SK-N-SH (cell line): ENCODE measurements at regions not wholly inside any gene's neighbourhood (a gene's known extent, or its start where the extent isn't known, plus 50 kb on each side); places are given as distances from the start of the nearest gene placed in this dataset.

Experiments used
- CHD2 ChIP-seq: fragments of 150-350 bp; IDR thresholded peaks from 2 replicates; pipeline ENCODE4 v1.6.1; 2018; ENCODE audit warnings: low read length; ENCODE audit not compliant: partially characterized antibody
- MXI1 ChIP-seq: IDR thresholded peaks from 2 replicates; pipeline ENCODE4 v1.6.1; 2012; ENCODE audit warnings: mild to moderate bottlenecking, low read depth, low read length, improper control_type of control experiment
- SIN3A ChIP-seq: IDR thresholded peaks from 2 replicates; pipeline ENCODE4 v1.6.1; 2012; ENCODE audit warnings: low read depth, mild to moderate bottlenecking, low read length, moderate library complexity, borderline replicate concordance
- TAF1 ChIP-seq: IDR thresholded peaks from 2 replicates; pipeline ENCODE4 v1.6.1; 2012; ENCODE audit warnings: low read depth, mild to moderate bottlenecking, low read length, moderate library complexity, borderline replicate concordance
- YY1 ChIP-seq: IDR thresholded peaks from 2 replicates; pipeline ENCODE4 v1.4.0; 2012; ENCODE audit warnings: low read depth, mild to moderate bottlenecking
- TF ChIP-seq, protein P1 (sequence below): fragments of 200-600 bp; sonication (generic); IDR thresholded peaks from 2 replicates; pipeline ENCODE4 v1.6.1; 2017; ENCODE audit warnings: antibody characterized with exemption, mild to moderate bottlenecking, moderate library complexity
- TF ChIP-seq, protein P2 (sequence below): fragments of 150-350 bp; IDR thresholded peaks from 2 replicates; pipeline ENCODE4 v1.6.1; 2016; ENCODE audit warnings: mild to moderate bottlenecking, low read depth, low read length

DNA sequence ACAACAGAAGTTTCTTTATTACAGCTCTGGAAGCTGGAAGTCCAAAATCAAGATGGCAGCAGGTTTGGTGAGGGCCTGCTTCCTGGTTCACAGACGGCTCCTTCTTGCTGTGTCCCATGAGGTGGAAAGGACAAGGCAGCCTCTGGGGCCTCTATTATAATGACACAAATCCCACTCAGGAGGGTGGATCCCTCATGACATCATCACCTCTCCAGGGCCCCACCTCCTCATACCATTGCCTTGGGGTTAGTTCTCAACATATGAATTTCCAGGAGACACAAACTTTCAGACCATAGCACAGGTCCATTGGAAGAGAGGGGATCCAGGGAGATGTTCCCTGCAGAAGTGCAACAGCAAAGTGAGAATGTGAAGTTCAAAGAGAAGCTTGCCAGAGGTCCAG is 202.8 kb downstream of the TFCP2L1 start:
- TF ChIP-seq, protein P1, sequence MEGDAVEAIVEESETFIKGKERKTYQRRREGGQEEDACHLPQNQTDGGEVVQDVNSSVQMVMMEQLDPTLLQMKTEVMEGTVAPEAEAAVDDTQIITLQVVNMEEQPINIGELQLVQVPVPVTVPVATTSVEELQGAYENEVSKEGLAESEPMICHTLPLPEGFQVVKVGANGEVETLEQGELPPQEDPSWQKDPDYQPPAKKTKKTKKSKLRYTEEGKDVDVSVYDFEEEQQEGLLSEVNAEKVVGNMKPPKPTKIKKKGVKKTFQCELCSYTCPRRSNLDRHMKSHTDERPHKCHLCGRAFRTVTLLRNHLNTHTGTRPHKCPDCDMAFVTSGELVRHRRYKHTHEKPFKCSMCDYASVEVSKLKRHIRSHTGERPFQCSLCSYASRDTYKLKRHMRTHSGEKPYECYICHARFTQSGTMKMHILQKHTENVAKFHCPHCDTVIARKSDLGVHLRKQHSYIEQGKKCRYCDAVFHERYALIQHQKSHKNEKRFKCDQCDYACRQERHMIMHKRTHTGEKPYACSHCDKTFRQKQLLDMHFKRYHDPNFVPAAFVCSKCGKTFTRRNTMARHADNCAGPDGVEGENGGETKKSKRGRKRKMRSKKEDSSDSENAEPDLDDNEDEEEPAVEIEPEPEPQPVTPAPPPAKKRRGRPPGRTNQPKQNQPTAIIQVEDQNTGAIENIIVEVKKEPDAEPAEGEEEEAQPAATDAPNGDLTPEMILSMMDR = no peak
- TF ChIP-seq SIN3A (no peak), CHD2 (no peak), MXI1 (no peak), TAF1 (no peak), YY1 (no peak)
- TF ChIP-seq, protein P2, sequence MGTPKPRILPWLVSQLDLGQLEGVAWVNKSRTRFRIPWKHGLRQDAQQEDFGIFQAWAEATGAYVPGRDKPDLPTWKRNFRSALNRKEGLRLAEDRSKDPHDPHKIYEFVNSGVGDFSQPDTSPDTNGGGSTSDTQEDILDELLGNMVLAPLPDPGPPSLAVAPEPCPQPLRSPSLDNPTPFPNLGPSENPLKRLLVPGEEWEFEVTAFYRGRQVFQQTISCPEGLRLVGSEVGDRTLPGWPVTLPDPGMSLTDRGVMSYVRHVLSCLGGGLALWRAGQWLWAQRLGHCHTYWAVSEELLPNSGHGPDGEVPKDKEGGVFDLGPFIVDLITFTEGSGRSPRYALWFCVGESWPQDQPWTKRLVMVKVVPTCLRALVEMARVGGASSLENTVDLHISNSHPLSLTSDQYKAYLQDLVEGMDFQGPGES = no peak
